CD14-positive monocyte (primary cell): ENCODE measurements at regions not wholly inside any gene's neighbourhood (a gene's known extent, or its start where the extent isn't known, plus 50 kb on each side); places are given as distances from the start of the nearest gene placed in this dataset.

Source experiments
- DNase-seq, 3 donors: peaks; one replicate each; pipeline ENCODE4 v3.0.0-alpha.2; 2011 to 2022
- H2AFZ ChIP-seq: 2 replicates; pipeline ENCODE4 v1.6.0; 2012; ENCODE audit warnings: mild to moderate bottlenecking, low read depth, low read length, inconsistent platforms; ENCODE audit not compliant: insufficient read depth, poor library complexity, severe bottlenecking
- H3K27ac ChIP-seq, 2 donors: 1 replicate in 1 of 2; 2 replicates in 1 of 2; pipeline ENCODE4 v1.5.1; 2012 to 2013; ENCODE audit warnings: low read length in 2 of 2, control low read depth in 1 of 2, inconsistent platforms in 1 of 2, low read depth in 1 of 2, mild to moderate bottlenecking in 1 of 2
- H3K27me3 ChIP-seq, 2 donors: one replicate each; pipeline versions ENCODE4 v1.6.0 to v1.6.1; 2011 to 2013; ENCODE audit warnings: low read length in 2 of 2; ENCODE audit not compliant: control insufficient read depth in 2 of 2, insufficient read depth in 2 of 2
- H3K36me3 ChIP-seq, 2 donors: replicated peaks in 1 of 2; 1 replicate in 1 of 2; 2 replicates in 1 of 2; pipeline versions ENCODE4 v1.5.1 to v1.6.1; 2012 to 2013; ENCODE audit warnings: low read length in 2 of 2, control low read depth in 1 of 2, inconsistent platforms in 1 of 2, mild to moderate bottlenecking in 1 of 2; ENCODE audit not compliant: insufficient read depth in 2 of 2, control insufficient read depth in 1 of 2
- H3K4me1 ChIP-seq, 2 donors: 1 replicate in 1 of 2; 2 replicates in 1 of 2; pipeline versions ENCODE4 v1.5.1 to v1.6.1; 2012 to 2013; ENCODE audit warnings: low read length in 2 of 2, control low read depth in 1 of 2, inconsistent platforms in 1 of 2, mild to moderate bottlenecking in 1 of 2, moderate library complexity in 1 of 2; ENCODE audit not compliant: insufficient read depth in 2 of 2, control insufficient read depth in 1 of 2
- H3K4me2 ChIP-seq: replicated peaks from 2 replicates; pipeline ENCODE3; 2012; ENCODE audit warnings: low read length, moderate library complexity, mild to moderate bottlenecking; ENCODE audit not compliant: poor library complexity, severe bottlenecking; ENCODE audit errors: extremely low read depth
- H3K4me3 ChIP-seq, 3 experiments: fragments of 200-600 bp in 1 of 3; sonication (generic) in 1 of 3; replicated peaks in 1 of 3; 1 replicate in 2 of 3; 2 replicates in 1 of 3; pipeline ENCODE4 v1.5.1; 2011 to 2013; ENCODE audit warnings: low read length in 3 of 3, mild to moderate bottlenecking in 3 of 3, control low read depth in 2 of 3, low read depth in 2 of 3, inconsistent platforms in 1 of 3, moderate library complexity in 1 of 3
- H3K79me2 ChIP-seq: 2 replicates; pipeline ENCODE4 v1.6.0; 2012; ENCODE audit warnings: mild to moderate bottlenecking, control low read depth, inconsistent platforms, low read length, moderate library complexity; ENCODE audit not compliant: insufficient read depth
- H3K9ac ChIP-seq: 2 replicates; pipeline ENCODE4 v1.6.0; 2017; ENCODE audit warnings: low read length, mild to moderate bottlenecking; ENCODE audit not compliant: insufficient read depth, poor library complexity, severe bottlenecking
- H3K9me3 ChIP-seq, 2 donors: replicated peaks in 1 of 2; 1 replicate in 1 of 2; 2 replicates in 1 of 2; pipeline versions ENCODE4 v1.5.1 to v1.6.1; 2012 to 2013; ENCODE audit warnings: low read length in 2 of 2, control low read depth in 1 of 2; ENCODE audit not compliant: control insufficient read depth in 1 of 2, insufficient read depth in 1 of 2
- H4K20me1 ChIP-seq: 2 replicates; pipeline ENCODE4 v1.6.0; 2012; ENCODE audit warnings: mild to moderate bottlenecking, low read length, control low read depth, moderate library complexity; ENCODE audit not compliant: insufficient read depth
- H3K27ac Mint-ChIP-seq, 7 donors: one replicate each; pipeline ENCODE4 v1.8.0; 2020; ENCODE audit warnings: mild to moderate bottlenecking in 7 of 7, mixed read lengths in 7 of 7, moderate library complexity in 6 of 7, inconsistent platforms in 2 of 7
- H3K27me3 Mint-ChIP-seq, 3 donors: one replicate each; pipeline ENCODE4 v1.8.0; 2021 to 2022; ENCODE audit warnings: low read depth in 3 of 3, mild to moderate bottlenecking in 3 of 3, mixed read lengths in 3 of 3, moderate library complexity in 3 of 3, inconsistent platforms in 1 of 3
- H3K36me3 Mint-ChIP-seq, 2 donors: one replicate each; pipeline ENCODE4 v1.8.0; 2020; ENCODE audit warnings: mixed read lengths in 2 of 2, inconsistent platforms in 1 of 2, mild to moderate bottlenecking in 1 of 2
- H3K4me1 Mint-ChIP-seq: one replicate; pipeline ENCODE4 v1.8.0; 2020; ENCODE audit warnings: mild to moderate bottlenecking, mixed read lengths
- H3K4me3 Mint-ChIP-seq, 2 donors: one replicate each; pipeline ENCODE4 v1.8.0; 2020; ENCODE audit warnings: mild to moderate bottlenecking in 2 of 2, mixed read lengths in 2 of 2, moderate library complexity in 1 of 2
- H3K9me3 Mint-ChIP-seq, 7 donors: one replicate each; pipeline ENCODE4 v1.8.0; 2020 to 2022; ENCODE audit warnings: mixed read lengths in 7 of 7, mild to moderate bottlenecking in 6 of 7, moderate library complexity in 6 of 7, inconsistent platforms in 2 of 7
- WGBS: methylation state at CpG from one replicate; pipeline ENCODE4 v1.1.5; 2013; ENCODE audit warnings: missing lambda C conversion rate; ENCODE audit not compliant: insufficient coverage; 5-methylcytosine and 5-hydroxymethylcytosine counted together
- intact Hi-C, 2 donors: fragments of 100-400 bp; cut with micrococcal nuclease; formaldehyde crosslinking; loops; one replicate each; pipeline versions ENCODE4 v1.15.0 to v1.15.1; 2023
- TF ChIP-seq, protein P1 (sequence below): fragments of 200-600 bp; IDR thresholded peaks from one replicate; pipeline ENCODE4 v1.8.0; 2022; ENCODE audit warnings: antibody characterized with exemption, mild to moderate bottlenecking

DNA sequence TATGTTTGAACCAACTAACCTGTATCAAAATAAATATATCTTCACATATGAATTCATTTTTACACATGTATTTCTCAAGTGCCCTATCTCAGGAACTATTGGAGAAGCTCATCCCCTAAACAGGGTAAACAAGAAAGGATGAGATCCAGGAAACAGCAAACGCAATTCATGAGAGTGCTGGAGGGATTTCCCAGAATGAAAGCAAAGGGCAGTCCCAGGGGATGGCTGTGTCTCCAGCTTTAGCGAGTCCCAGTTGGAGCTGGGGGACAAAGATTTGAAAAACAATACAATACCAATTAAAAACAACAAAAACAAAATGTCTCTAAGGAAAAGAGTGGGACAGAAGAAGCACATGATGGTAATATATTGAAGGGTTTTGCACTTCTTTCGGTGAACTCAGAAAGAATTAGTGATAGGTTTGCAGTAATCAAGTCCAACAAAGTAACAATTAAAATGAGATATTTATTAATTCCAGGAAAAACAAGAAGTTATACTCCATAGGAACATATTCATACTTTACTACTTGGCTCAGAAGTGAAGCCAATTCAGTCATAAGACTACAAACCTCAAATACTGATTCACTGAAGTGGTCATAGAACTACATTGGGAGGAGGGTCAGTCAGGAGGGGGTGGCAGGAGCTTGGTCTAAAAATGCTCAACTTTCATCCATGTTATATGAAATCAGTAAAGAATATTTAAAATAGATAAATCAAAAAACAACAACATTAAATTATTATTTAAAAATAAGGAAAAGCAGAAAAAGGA, 73.1 kb upstream of the PDE1A start:
- H3K36me3 ChIP-seq = no peaks in the 10 kb centered on the region
- WGBS = no CpG with 5 or more reads among the region's 3 CpGs
- Mint-ChIP-seq H3K36me3 (no peaks in the 10 kb centered on the region), H3K27ac (no peak overlapping the region), H3K4me3 (no peak overlapping the region), H3K27me3 (peaks cover 0 to 2% (median 0%) of the 10 kb centered on the region in 3 donors), H3K4me1 (no peaks in the 10 kb centered on the region), H3K9me3 (peaks cover 0 to 14% (median 7%) of the 10 kb centered on the region in 7 donors)
- no peaks in the 10 kb centered on the region for H3K9me3 ChIP-seq
- no peak overlapping the region for H3K9ac ChIP-seq
- no peaks in the 10 kb centered on the region for H3K27me3 ChIP-seq
- no peak for DNase-seq
- H3K27ac ChIP-seq = no peak overlapping the region
- H4K20me1 ChIP-seq = no peaks in the 10 kb centered on the region
- H3K79me2 ChIP-seq = no peaks in the 10 kb centered on the region
- H3K4me2 ChIP-seq = no peak overlapping the region
- no peak overlapping the region for H2AFZ ChIP-seq
- H3K4me3 ChIP-seq = no peak overlapping the region
- intact Hi-C loops = no loop called here
- no peaks in the 10 kb centered on the region for H3K4me1 ChIP-seq
- TF ChIP-seq, protein P1, sequence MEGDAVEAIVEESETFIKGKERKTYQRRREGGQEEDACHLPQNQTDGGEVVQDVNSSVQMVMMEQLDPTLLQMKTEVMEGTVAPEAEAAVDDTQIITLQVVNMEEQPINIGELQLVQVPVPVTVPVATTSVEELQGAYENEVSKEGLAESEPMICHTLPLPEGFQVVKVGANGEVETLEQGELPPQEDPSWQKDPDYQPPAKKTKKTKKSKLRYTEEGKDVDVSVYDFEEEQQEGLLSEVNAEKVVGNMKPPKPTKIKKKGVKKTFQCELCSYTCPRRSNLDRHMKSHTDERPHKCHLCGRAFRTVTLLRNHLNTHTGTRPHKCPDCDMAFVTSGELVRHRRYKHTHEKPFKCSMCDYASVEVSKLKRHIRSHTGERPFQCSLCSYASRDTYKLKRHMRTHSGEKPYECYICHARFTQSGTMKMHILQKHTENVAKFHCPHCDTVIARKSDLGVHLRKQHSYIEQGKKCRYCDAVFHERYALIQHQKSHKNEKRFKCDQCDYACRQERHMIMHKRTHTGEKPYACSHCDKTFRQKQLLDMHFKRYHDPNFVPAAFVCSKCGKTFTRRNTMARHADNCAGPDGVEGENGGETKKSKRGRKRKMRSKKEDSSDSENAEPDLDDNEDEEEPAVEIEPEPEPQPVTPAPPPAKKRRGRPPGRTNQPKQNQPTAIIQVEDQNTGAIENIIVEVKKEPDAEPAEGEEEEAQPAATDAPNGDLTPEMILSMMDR = no peak

DNA sequence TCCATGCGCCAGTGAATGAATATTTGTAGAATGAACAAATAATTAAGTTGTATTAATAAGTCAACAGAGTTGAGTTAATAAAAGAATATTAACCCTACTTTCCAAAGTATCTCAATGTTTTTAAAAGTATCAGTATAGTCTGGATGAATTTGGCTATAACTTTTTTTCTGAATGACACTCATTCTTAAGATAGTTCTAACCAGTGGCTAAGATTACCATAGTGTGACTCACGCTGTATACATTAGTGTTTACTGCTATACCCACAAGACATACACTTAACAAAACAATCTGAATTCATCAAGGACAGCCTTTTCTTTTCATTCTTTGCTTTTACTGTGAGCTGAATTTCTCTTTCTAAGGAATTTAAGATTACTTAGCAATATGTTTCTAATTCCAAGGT, 77.0 kb upstream of the PDE1A start:
- no peak overlapping the region for H3K4me2 ChIP-seq
- H2AFZ ChIP-seq = no peak overlapping the region
- TF ChIP-seq, protein P1 = no peak
- WGBS = 100% methylated on average over 1 of the region's 2 CpGs
- Mint-ChIP-seq H3K4me3 (no peak overlapping the region), H3K27me3 (no peaks in the 10 kb centered on the region), H3K9me3 (peaks cover 0 to 6% (median 3%) of the 10 kb centered on the region in 7 donors), H3K27ac (no peak overlapping the region), H3K4me1 (no peaks in the 10 kb centered on the region), H3K36me3 (no peaks in the 10 kb centered on the region)
- no peaks in the 10 kb centered on the region for H3K9me3 ChIP-seq
- intact Hi-C loops = no loop called here
- no peak for DNase-seq
- H3K9ac ChIP-seq = no peak overlapping the region
- no peaks in the 10 kb centered on the region for H3K27me3 ChIP-seq
- no peaks in the 10 kb centered on the region for H4K20me1 ChIP-seq
- no peaks in the 10 kb centered on the region for H3K36me3 ChIP-seq
- H3K27ac ChIP-seq = no peak overlapping the region
- H3K4me3 ChIP-seq = no peak overlapping the region
- no peaks in the 10 kb centered on the region for H3K4me1 ChIP-seq
- no peaks in the 10 kb centered on the region for H3K79me2 ChIP-seq
